Panc1 (cell line): ENCODE measurements at regions not wholly inside any gene's neighbourhood (a gene's known extent, or its start where the extent isn't known, plus 50 kb on each side); places are given as distances from the start of the nearest gene placed in this dataset.

Experiments
- ATAC-seq: fragments of 200-7000 bp; cut with Tn5 transposase; 2 replicates; pipeline ENCODE4 v1.9.1; 2020; ENCODE audit warnings: mild to moderate bottlenecking, moderate library complexity
- BruUV-seq: library from RNA; stranded (reverse); fragments of 400-500 nt; replicated peaks from 2 replicates; lab custom pipeline; 2021; lab: Mats Ljungman, UMichigan
- CTCF ChIA-PET: fragments of 300-600 bp; sonication (Branson Sonifier 250); formaldehyde crosslinking; loops from one replicate; lab custom pipeline; 2022; ENCODE audit warnings: antibody characterized with exemption; lab: Charles Lee
- POLR2A ChIA-PET: fragments of 300-600 bp; sonication (Branson Sonifier 250); formaldehyde crosslinking; loops from one replicate; lab custom pipeline; 2022; ENCODE audit warnings: antibody characterized with exemption; lab: Charles Lee
- DNase-seq: peaks from one replicate; pipeline ENCODE4 v3.0.0-alpha.2; 2010; ENCODE audit warnings: low read depth, low spot score
- H3K27ac ChIP-seq: 2 replicates; pipeline ENCODE4 v1.5.1; 2011; ENCODE audit warnings: mild to moderate bottlenecking, low read length, inconsistent platforms
- H3K27me3 ChIP-seq: fragments of 200-500 bp; sonication (Bioruptor generic); 2 replicates; pipeline ENCODE4 v1.6.0; 2014; ENCODE audit warnings: low read length, inconsistent platforms; ENCODE audit not compliant: control insufficient read depth, insufficient read depth
- H3K36me3 ChIP-seq: fragments of 200-500 bp; sonication (Bioruptor generic); 2 replicates; pipeline ENCODE4 v1.5.1; 2014; ENCODE audit warnings: inconsistent platforms, mild to moderate bottlenecking, low read length, moderate library complexity; ENCODE audit not compliant: control insufficient read depth, insufficient read depth
- H3K4me1 ChIP-seq: 2 replicates; pipeline ENCODE4 v1.5.1; 2011; ENCODE audit warnings: inconsistent platforms, mild to moderate bottlenecking, low read length, moderate library complexity; ENCODE audit not compliant: control insufficient read depth, insufficient read depth
- H3K4me3 ChIP-seq, 2 experiments: 2 replicates each; pipeline ENCODE4 v1.5.1; 2011 to 2012; ENCODE audit warnings: low read depth in 2 of 2, low read length in 2 of 2, mild to moderate bottlenecking in 2 of 2, inconsistent platforms in 1 of 2, moderate library complexity in 1 of 2
- H3K9me3 ChIP-seq: fragments of 200-500 bp; sonication (Bioruptor generic); 2 replicates; pipeline ENCODE4 v1.5.1; 2014; ENCODE audit warnings: low read depth, mild to moderate bottlenecking, inconsistent platforms, low read length, moderate library complexity; ENCODE audit not compliant: control insufficient read depth, insufficient read depth
- POLR2AphosphoS5 ChIP-seq: IDR thresholded peaks from 2 replicates; pipeline ENCODE4 v1.6.1; 2012; ENCODE audit warnings: mild to moderate bottlenecking, low read depth, low read length, moderate library complexity
- SIN3A ChIP-seq: IDR thresholded peaks from 2 replicates; pipeline ENCODE4 v1.6.1; 2012; ENCODE audit warnings: low read depth, mild to moderate bottlenecking, low read length, moderate library complexity, borderline replicate concordance; ENCODE audit not compliant: insufficient read depth
- TCF7L2 ChIP-seq: IDR thresholded peaks from 2 replicates; pipeline ENCODE4 v1.6.1; 2011; ENCODE audit warnings: mild to moderate bottlenecking, low read depth, low read length, inconsistent platforms
- in situ Hi-C: cut with HindIII; loops from 2 replicates; pipeline ENCODE4 v1.10.0; 2016; ENCODE audit warnings: low sequenced_read_pairs, low pct_unique_long_range_greater_than_20kb
- intact Hi-C: fragments of 100-400 bp; cut with micrococcal nuclease; formaldehyde crosslinking; loops from one replicate; pipeline ENCODE4 v1.10.0; 2022; ENCODE audit not compliant: unreplicated experiment
- TF ChIP-seq, protein P1 (sequence below), 2 experiments: IDR thresholded peaks; 2 replicates each; pipeline ENCODE4 v1.6.1; 2011 to 2012; ENCODE audit warnings: low read depth in 2 of 2, control low read depth in 1 of 2, low read length in 1 of 2, mild to moderate bottlenecking in 1 of 2, moderate library complexity in 1 of 2; ENCODE audit not compliant: insufficient read depth in 1 of 2
- TF ChIP-seq, protein P2 (sequence below): fragments of 450-650 bp; IDR thresholded peaks from 2 replicates; pipeline ENCODE4 v1.5.1; 2017; ENCODE audit warnings: mild to moderate bottlenecking

DNA sequence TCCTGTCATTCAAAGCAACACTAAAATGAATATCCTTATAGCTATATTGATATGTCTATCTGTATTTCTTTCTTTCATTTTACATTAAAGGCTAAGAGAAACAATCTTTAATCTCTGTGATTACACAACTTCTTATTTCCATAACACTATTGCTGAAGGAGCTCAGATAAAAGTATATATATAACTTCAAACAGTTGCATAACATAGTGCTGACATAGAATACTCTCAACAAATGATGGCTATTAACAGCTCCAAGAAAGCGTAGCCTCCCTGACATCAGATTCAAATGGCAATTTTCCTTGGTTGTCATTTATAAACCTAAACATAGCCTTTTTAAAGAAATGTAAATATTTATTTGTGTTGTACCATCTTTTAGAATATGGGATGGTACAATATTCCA, 116.6 kb upstream of the PTPRG start:
- POLR2A ChIA-PET = no interaction called here
- intact Hi-C loops (no loop called here), in situ Hi-C loops (no loop called here)
- ATAC-seq (no peak), DNase-seq (no peak)
- TF ChIP-seq, protein P1, sequence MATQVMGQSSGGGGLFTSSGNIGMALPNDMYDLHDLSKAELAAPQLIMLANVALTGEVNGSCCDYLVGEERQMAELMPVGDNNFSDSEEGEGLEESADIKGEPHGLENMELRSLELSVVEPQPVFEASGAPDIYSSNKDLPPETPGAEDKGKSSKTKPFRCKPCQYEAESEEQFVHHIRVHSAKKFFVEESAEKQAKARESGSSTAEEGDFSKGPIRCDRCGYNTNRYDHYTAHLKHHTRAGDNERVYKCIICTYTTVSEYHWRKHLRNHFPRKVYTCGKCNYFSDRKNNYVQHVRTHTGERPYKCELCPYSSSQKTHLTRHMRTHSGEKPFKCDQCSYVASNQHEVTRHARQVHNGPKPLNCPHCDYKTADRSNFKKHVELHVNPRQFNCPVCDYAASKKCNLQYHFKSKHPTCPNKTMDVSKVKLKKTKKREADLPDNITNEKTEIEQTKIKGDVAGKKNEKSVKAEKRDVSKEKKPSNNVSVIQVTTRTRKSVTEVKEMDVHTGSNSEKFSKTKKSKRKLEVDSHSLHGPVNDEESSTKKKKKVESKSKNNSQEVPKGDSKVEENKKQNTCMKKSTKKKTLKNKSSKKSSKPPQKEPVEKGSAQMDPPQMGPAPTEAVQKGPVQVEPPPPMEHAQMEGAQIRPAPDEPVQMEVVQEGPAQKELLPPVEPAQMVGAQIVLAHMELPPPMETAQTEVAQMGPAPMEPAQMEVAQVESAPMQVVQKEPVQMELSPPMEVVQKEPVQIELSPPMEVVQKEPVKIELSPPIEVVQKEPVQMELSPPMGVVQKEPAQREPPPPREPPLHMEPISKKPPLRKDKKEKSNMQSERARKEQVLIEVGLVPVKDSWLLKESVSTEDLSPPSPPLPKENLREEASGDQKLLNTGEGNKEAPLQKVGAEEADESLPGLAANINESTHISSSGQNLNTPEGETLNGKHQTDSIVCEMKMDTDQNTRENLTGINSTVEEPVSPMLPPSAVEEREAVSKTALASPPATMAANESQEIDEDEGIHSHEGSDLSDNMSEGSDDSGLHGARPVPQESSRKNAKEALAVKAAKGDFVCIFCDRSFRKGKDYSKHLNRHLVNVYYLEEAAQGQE (IDR thresholded peaks at IDR 0.05; ENCODE audit: insufficient read depth in 1 of 2, low read depth in 2 of 2, low read length in 1 of 2) = no peak
- TF ChIP-seq TCF7L2 (no peak), SIN3A (no peak), POLR2AphosphoS5 (no peak)
- TF ChIP-seq, protein P2, sequence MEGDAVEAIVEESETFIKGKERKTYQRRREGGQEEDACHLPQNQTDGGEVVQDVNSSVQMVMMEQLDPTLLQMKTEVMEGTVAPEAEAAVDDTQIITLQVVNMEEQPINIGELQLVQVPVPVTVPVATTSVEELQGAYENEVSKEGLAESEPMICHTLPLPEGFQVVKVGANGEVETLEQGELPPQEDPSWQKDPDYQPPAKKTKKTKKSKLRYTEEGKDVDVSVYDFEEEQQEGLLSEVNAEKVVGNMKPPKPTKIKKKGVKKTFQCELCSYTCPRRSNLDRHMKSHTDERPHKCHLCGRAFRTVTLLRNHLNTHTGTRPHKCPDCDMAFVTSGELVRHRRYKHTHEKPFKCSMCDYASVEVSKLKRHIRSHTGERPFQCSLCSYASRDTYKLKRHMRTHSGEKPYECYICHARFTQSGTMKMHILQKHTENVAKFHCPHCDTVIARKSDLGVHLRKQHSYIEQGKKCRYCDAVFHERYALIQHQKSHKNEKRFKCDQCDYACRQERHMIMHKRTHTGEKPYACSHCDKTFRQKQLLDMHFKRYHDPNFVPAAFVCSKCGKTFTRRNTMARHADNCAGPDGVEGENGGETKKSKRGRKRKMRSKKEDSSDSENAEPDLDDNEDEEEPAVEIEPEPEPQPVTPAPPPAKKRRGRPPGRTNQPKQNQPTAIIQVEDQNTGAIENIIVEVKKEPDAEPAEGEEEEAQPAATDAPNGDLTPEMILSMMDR = no peak
- CTCF ChIA-PET = no interaction called here
- BruUV-seq = no TSS peak
- no peaks in the 10 kb centered on the region for H3K4me1 ChIP-seq
- H3K27me3 ChIP-seq = no peaks in the 10 kb centered on the region
- no peak overlapping the region for H3K4me3 ChIP-seq
- H3K9me3 ChIP-seq = no peaks in the 10 kb centered on the region
- no peaks in the 10 kb centered on the region for H3K36me3 ChIP-seq
- H3K27ac ChIP-seq = no peak overlapping the region

DNA sequence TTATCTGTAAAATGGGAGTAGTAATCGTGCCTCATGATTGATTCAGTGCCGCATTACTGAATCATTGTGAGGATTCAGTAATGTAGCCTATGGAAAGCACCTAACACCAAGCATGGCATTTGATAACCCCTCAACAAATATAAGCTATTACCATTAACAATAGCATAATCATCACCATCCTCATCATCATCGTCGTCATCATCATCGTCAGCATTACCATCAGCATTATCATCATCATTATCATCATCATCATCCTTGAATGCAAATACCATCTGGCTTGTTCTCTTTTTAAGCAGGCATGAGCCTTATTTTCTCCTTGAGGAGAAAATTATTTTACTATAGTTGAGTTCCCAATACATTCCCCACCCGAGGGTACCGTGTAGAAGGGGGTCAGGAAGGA, 115.4 kb upstream of the PTPRG start:
- no TSS peak for BruUV-seq
- ATAC-seq (no peak), DNase-seq (no peak)
- Histone ChIP-seq H3K9me3 (no peaks in the 10 kb centered on the region), H3K4me1 (no peaks in the 10 kb centered on the region), H3K4me3 (no peak overlapping the region), H3K27me3 (no peaks in the 10 kb centered on the region), H3K27ac (no peak overlapping the region), H3K36me3 (no peaks in the 10 kb centered on the region)
- ChIA-PET POLR2A (no interaction called here), CTCF (no interaction called here)
- no peak for TF ChIP-seq POLR2AphosphoS5
- TF ChIP-seq, protein P1 (IDR thresholded peaks at IDR 0.05; ENCODE audit: insufficient read depth in 1 of 2, low read depth in 2 of 2, low read length in 1 of 2) = no peak
- TF ChIP-seq TCF7L2 = no peak
- no peak for TF ChIP-seq SIN3A
- TF ChIP-seq, protein P2 = no peak
- in situ Hi-C loops = no loop called here
- intact Hi-C loops = no loop called here
